Large intestine (tissue), 3 donors: ENCODE measurements at regions not wholly inside any gene's neighbourhood (a gene's known extent, or its start where the extent isn't known, plus 50 kb on each side); places are given as distances from the start of the nearest gene placed in this dataset.

ENCODE experiments used
- DNase-seq, 2 donors: peaks; one replicate each; pipeline versions ENCODE4 v3.0.0 to v3.0.0-alpha.2; 2013
- H3K27ac ChIP-seq: one replicate; pipeline ENCODE4 v1.5.1; 2013; ENCODE audit warnings: low read length
- H3K27me3 ChIP-seq: 2 replicates; pipeline ENCODE4 v1.6.1; 2013; ENCODE audit warnings: low read length; ENCODE audit not compliant: control insufficient read depth, insufficient read depth
- H3K36me3 ChIP-seq: 2 replicates; pipeline ENCODE4 v1.6.1; 2013; ENCODE audit warnings: low read length; ENCODE audit not compliant: control insufficient read depth, insufficient read depth
- H3K4me1 ChIP-seq: one replicate; pipeline ENCODE4 v1.6.1; 2013; ENCODE audit warnings: low read length; ENCODE audit not compliant: control insufficient read depth, insufficient read depth
- H3K4me3 ChIP-seq: one replicate; pipeline ENCODE4 v1.5.1; 2013; ENCODE audit warnings: low read length
- H3K9me3 ChIP-seq: one replicate; pipeline ENCODE4 v1.6.1; 2013; ENCODE audit warnings: mild to moderate bottlenecking, low read depth, low read length, moderate library complexity; ENCODE audit not compliant: control insufficient read depth
- WGBS: methylation state at CpG from one replicate; pipeline ENCODE4 v1.1.5; 2013; ENCODE audit warnings: low lambda C conversion rate; ENCODE audit not compliant: insufficient coverage; 5-methylcytosine and 5-hydroxymethylcytosine counted together

DNA sequence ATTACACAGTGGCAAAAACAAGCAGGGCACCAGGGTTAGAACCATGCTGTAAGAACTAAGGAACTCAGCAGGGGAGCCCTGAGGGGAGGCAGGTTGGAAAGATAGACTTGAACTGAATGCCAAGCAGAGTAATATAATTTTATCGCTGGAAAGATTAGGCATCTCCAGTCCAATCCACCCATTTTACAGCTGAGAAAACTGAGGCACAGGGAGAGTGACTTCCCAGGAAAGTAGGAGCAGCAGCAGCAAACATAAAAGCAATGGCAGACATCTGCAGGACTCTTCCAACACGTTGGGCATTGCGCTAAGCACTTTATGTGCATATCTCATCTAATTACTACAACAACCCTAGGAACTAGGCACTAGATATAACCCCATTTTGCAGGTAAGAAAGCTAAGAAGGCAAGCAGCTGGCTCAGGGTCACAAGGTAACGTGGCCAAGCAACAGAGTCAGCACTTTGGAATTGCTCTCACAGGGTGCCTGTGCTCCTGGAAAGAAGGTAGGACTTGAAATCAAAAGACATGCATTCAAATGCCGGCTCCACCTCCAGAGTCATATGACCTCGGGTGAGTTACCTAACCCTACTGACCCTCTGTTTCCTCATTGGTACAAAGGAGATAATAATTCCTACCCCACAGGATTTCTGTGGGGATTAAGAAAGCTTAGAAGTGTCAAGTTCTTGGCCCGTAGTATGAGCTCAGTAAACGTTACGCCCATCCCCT lies 215.3 kb downstream of the BARX2 start:
- Histone ChIP-seq H3K4me1 (no peaks in the 10 kb centered on the region), H3K27ac (no peak overlapping the region), H3K9me3 (no peaks in the 10 kb centered on the region), H3K36me3 (no peaks in the 10 kb centered on the region), H3K27me3 (peaks cover 2% of the 10 kb centered on the region), H3K4me3 (no peak overlapping the region)
- no CpG with 5 or more reads among the region's 9 CpGs for WGBS
- DNase-seq, result no peak

DNA sequence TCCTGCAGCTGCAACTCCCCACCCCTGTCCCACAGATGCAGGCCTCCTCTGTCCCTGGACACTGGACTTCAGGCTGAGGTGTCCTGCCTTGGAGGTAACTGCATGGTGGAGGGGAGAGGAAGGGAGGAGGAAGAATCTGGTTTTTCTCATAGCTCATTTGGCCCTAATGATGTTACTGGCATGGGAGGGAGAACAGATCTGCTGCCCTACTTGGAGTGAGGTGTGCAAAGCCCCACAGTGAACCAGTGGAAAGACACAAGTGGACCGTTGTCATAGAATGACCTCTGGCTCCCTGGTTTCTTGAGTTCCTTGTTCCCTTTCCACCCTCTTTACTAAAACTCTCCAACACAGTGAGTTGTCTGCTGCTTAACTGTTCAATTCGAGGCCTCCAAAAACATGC lies 215.9 kb downstream of the BARX2 start:
- no CpG with 5 or more reads among the region's 2 CpGs for WGBS
- no peaks in the 10 kb centered on the region for H3K9me3 ChIP-seq
- no peaks in the 10 kb centered on the region for H3K4me1 ChIP-seq
- no peak for DNase-seq
- H3K27me3 ChIP-seq, result peaks cover 2% of the 10 kb centered on the region
- H3K36me3 ChIP-seq, result no peaks in the 10 kb centered on the region
- no peak overlapping the region for H3K4me3 ChIP-seq
- no peak overlapping the region for H3K27ac ChIP-seq

DNA sequence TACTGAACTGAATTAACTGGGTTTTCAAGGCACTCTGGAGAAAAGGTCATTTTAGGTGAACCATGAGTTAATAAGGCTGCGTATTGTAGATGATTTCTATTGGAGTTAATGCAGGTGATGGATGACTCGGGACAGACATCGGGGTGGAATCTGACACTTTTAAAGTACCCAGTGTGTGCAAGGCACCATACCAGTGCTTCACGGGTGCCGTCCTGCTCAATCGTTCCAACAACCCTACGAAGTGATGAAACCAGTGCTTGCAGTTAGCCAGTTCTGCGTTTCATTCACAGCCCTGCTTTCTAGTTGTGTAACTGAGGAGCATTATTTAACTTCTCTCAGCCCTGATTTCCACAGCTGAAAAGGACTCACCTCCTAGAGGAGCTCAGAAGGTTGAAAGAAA lies 216.5 kb downstream of the BARX2 start:
- Histone ChIP-seq H3K36me3 (no peaks in the 10 kb centered on the region), H3K27ac (no peak overlapping the region), H3K4me3 (no peak overlapping the region), H3K9me3 (no peaks in the 10 kb centered on the region), H3K4me1 (no peaks in the 10 kb centered on the region), H3K27me3 (peaks cover 2% of the 10 kb centered on the region)
- DNase-seq, result no peak
- 100% methylated on average over 1 of the region's 8 CpGs for WGBS

DNA sequence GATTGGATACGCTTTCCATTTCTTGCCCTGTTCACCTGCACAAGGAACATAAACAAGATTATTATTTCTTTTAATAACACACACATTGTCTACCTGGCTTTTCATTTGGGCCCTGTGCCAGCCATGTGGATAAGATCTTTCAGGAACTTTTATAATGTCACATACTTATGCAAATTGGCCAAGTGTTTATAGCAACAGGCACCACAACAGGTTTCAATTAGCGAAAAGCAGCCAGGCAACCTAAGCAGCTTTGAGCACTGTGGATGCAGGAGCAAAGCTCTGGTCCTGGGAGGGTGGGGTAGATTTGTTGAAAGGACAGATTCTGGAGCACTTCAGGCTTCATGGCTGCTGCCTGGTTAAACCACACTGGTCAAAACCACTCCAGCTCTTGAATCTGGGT lies 217.4 kb downstream of the BARX2 start:
- peaks cover 2% of the 10 kb centered on the region for H3K27me3 ChIP-seq
- no peaks in the 10 kb centered on the region for H3K36me3 ChIP-seq
- no peaks in the 10 kb centered on the region for H3K4me1 ChIP-seq
- DNase-seq, result peak; percentile 16 to 60
- H3K9me3 ChIP-seq, result no peaks in the 10 kb centered on the region
- no peak overlapping the region for H3K27ac ChIP-seq
- 100% methylated on average over 1 of the region's 2 CpGs for WGBS
- H3K4me3 ChIP-seq, result no peak overlapping the region

DNA sequence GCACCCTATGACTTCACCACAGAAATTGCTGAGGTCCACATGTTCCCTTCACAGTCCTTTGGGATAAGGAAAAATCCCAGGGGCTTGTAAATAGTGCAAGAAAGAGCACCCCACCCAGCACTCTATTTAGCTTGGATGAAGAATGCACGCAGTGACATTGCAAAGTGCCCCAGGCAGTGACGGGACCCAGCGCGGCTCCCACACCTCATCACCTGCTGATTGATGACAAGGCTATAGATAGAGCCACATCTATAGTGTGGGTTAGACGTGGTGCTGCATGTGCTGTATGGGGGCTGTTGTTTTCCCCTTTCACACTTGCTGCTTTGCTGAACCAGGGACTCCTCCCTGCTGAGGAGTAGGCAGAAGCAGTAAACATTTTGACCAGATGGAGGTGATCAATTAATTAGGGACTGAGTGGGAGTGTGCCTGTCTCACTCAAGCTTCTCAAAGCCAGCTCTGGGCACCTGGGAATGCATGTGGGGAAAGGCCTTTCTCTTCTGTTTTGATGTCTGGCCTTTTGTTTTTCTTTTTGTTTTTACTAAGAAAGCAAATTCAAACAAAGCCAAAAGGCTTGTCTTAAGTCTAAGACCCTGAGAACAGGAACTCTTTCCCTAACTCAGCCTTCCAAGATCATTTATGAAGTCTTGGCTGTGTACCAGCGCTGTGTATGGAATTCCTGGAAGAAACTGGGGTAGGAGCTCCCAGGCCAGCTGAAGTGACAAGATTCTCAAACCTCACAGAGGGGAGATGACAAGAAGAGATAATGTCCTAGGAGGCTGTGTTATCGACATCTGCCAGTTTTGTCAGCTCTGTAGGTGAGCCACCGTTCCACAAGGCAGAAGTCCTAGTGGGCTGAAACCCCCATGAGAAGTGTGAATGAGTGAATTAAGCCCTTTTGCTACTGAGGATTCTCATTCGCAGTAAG lies 219.7 kb downstream of the BARX2 start:
- H3K27me3 ChIP-seq, result no peaks in the 10 kb centered on the region
- H3K27ac ChIP-seq, result no peak overlapping the region
- no peaks in the 10 kb centered on the region for H3K36me3 ChIP-seq
- WGBS, result no CpG with 5 or more reads among the region's 9 CpGs
- H3K4me1 ChIP-seq, result no peaks in the 10 kb centered on the region
- no peaks in the 10 kb centered on the region for H3K9me3 ChIP-seq
- no peak for DNase-seq
- no peak overlapping the region for H3K4me3 ChIP-seq

DNA sequence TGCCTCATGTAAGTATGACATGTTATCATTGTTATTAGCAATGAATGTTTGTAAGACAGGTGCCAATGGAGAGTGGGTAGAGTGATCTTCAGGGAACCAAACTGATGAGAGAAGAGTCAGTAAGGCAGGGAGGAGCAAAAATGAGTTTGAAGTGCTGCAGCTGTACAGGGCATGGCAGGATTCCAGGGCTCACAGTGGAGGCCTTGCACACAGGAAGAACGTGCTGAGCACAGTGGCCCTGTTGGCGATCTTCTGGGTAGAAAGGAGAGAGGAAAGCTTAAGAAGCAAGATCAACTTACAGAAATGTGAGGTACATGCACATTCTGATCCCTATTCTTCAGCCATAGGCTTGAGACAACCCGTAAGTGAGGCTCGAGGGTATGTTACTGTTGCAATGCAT lies 219.3 kb upstream of the TMEM45B start:
- no peaks in the 10 kb centered on the region for H3K4me1 ChIP-seq
- no CpG with 5 or more reads among the region's 4 CpGs for WGBS
- H3K9me3 ChIP-seq, result no peaks in the 10 kb centered on the region
- H3K36me3 ChIP-seq, result no peaks in the 10 kb centered on the region
- no peak for DNase-seq
- no peak overlapping the region for H3K27ac ChIP-seq
- no peaks in the 10 kb centered on the region for H3K27me3 ChIP-seq
- no peak overlapping the region for H3K4me3 ChIP-seq

DNA sequence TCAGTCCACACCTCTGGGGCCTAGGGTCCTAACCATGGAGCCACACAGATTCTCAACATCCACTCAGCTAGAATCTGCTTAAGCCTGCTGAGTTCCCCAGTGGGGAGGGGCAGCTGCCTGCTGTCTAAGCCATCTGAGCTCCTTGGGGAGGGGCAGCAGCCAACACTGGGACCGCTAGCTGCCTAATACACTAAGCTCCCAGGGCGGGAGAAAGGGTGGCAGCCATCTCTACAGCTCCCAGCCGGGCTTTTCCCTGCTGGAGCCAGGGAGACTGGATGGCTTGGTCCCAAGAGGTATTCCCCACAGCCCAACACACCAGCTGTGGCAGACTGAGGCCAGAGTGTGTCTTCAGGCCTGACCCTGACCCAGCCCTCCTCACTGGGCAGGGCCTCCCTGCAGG lies 217.3 kb upstream of the TMEM45B start:
- Histone ChIP-seq H3K27me3 (no peaks in the 10 kb centered on the region), H3K27ac (no peak overlapping the region), H3K4me1 (no peaks in the 10 kb centered on the region), H3K4me3 (no peak overlapping the region), H3K36me3 (no peaks in the 10 kb centered on the region), H3K9me3 (no peaks in the 10 kb centered on the region)
- no CpG with 5 or more reads among the region's 3 CpGs for WGBS
- DNase-seq, result no peak

DNA sequence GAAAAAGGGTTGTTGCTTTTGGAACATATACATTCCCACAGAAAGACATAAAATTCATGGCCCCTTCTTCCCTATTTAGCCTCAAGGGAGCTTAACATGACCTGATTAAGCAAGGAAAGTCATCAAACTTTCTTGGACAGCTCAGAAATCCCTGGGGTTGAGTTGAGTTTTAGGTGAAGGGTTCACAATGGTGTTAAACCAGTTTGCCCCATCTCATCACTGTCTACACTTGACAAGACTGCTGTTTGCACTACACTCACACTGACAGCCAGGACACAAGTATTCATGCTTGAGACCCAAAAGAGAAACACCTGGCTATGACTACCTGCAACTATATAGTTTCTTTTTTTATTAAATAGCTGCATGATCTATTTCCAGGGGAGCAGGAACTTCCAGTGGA lies 209.8 kb upstream of the TMEM45B start:
- Histone ChIP-seq H3K27ac (no peak overlapping the region), H3K9me3 (no peaks in the 10 kb centered on the region), H3K27me3 (no peaks in the 10 kb centered on the region), H3K4me1 (no peaks in the 10 kb centered on the region), H3K4me3 (no peak overlapping the region), H3K36me3 (no peaks in the 10 kb centered on the region)
- DNase-seq, result no peak

DNA sequence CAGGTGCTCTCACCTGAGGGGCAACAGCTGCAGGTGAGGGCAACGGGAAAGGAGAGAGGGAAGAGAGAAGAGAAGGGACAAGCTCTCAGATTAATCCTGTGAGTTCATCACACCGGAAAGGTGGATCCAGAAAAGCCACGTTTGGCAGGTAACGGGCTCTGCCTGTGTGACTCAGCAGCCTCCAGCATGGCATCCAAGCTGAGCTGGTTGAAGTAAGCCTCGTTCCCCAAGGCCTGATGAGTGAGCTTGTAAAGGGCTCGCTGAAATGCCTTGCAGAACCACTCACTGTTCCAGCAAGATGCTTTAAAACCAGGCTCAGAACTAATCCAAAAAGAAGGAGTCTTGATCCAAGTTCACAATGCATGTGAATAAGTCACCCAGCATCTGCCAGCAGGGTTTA lies 206.9 kb upstream of the TMEM45B start:
- WGBS, result no CpG with 5 or more reads among the region's 6 CpGs
- Histone ChIP-seq H3K4me1 (peaks cover 8% of the 10 kb centered on the region), H3K27ac (no peak overlapping the region), H3K27me3 (peaks cover 2% of the 10 kb centered on the region), H3K9me3 (no peaks in the 10 kb centered on the region), H3K4me3 (no peak overlapping the region), H3K36me3 (no peaks in the 10 kb centered on the region)
- no peak for DNase-seq

DNA sequence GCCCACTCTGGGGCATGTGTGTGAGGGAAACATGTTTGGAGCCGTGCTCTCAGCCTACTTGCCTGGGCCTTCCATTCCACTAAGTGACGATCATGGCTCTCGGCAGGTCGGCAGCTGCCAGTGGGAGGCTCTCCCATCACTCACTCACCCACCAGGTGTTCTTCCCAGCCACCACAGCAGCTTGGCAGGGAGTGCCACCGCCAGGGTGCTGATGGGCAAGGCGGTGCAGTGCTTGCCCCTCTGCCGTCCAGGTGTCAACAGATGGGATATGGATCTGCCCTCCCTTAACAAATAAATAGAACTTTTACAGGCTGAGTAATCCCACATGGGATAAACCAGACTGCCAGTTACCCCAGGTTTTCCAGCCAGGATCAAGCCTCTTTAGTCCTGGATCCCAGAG lies 205.5 kb upstream of the TMEM45B start:
- Histone ChIP-seq H3K27ac (no peak overlapping the region), H3K4me3 (no peak overlapping the region), H3K27me3 (peaks cover 2% of the 10 kb centered on the region), H3K9me3 (no peaks in the 10 kb centered on the region), H3K36me3 (no peaks in the 10 kb centered on the region), H3K4me1 (peaks cover 8% of the 10 kb centered on the region)
- DNase-seq, result no peak
- no CpG with 5 or more reads among the region's 7 CpGs for WGBS
